H1 (cell line): ENCODE measurements at regions not wholly inside any gene's neighbourhood (a gene's known extent, or its start where the extent isn't known, plus 50 kb on each side); places are given as distances from the start of the nearest gene placed in this dataset.

Experiments
- CTCF ChIA-PET: fragments of 300-600 bp; sonication (Branson Sonifier 250); formaldehyde crosslinking; loops from one replicate; lab custom pipeline; 2021; ENCODE audit not compliant: partially characterized antibody; lab: Charles Lee
- POLR2A ChIA-PET: fragments of 300-600 bp; sonication (Branson Sonifier 250); formaldehyde crosslinking; loops from one replicate; lab custom pipeline; 2021; ENCODE audit warnings: inconsistent platforms; ENCODE audit not compliant: partially characterized antibody; lab: Charles Lee
- DNase-seq, 2 experiments: peaks; one replicate each; pipeline versions ENCODE4 v3.0.0 to v3.0.0-alpha.2; 2010 to 2022; ENCODE audit warnings: low spot score in 2 of 2, low read depth in 1 of 2, mixed read lengths in 1 of 2
- FAIRE-seq: peaks from 2 replicates; lab custom pipeline; 2011; peaks lifted over from hg19 to GRCh38; lab: Jason Lieb, UNC
- H2AFZ ChIP-seq: 2 replicates; pipeline ENCODE4 v1.8.1; 2012; ENCODE audit warnings: low read length, inconsistent platforms
- H2AK5ac ChIP-seq: 2 replicates; pipeline ENCODE4 v1.6.1; 2013; ENCODE audit warnings: low read depth, low read length
- H2BK120ac ChIP-seq: replicated peaks from 2 replicates; pipeline ENCODE3; 2013; ENCODE audit warnings: low read depth, low read length, inconsistent platforms
- H2BK12ac ChIP-seq: 2 replicates; pipeline ENCODE4 v1.6.1; 2013; ENCODE audit warnings: low read depth, low read length
- H2BK15ac ChIP-seq: 2 replicates; pipeline ENCODE4 v1.6.1; 2013; ENCODE audit warnings: low read length
- H2BK20ac ChIP-seq: 2 replicates; pipeline ENCODE4 v1.6.1; 2013; ENCODE audit warnings: low read length
- H2BK5ac ChIP-seq: 2 replicates; pipeline ENCODE4 v1.6.1; 2013; ENCODE audit warnings: low read depth, low read length
- H3K14ac ChIP-seq: 2 replicates; pipeline ENCODE4 v1.6.1; 2013; ENCODE audit warnings: inconsistent platforms; ENCODE audit not compliant: insufficient read length
- H3K18ac ChIP-seq: 2 replicates; pipeline ENCODE4 v1.6.1; 2013; ENCODE audit warnings: low read length; ENCODE audit errors: extremely low read depth
- H3K23ac ChIP-seq: 2 replicates; pipeline ENCODE4 v1.6.1; 2013; ENCODE audit warnings: inconsistent platforms; ENCODE audit not compliant: insufficient read length
- H3K23me2 ChIP-seq: 2 replicates; pipeline ENCODE4 v1.6.1; 2013; ENCODE audit warnings: low read depth, low read length
- H3K27ac ChIP-seq: 2 replicates; pipeline ENCODE4 v1.6.1; 2011; ENCODE audit warnings: low read depth, low read length, inconsistent platforms
- H3K27me3 ChIP-seq, 4 experiments: replicated peaks in 1 of 4; 1 replicate in 1 of 4; 2 replicates in 3 of 4; pipeline versions ENCODE4 v1.6.1 to v1.8.1; 2011 to 2013; ENCODE audit warnings: low read length in 3 of 4, mild to moderate bottlenecking in 3 of 4, inconsistent platforms in 2 of 4, mixed read lengths in 2 of 4, moderate library complexity in 1 of 4; ENCODE audit not compliant: control insufficient read depth in 3 of 4, insufficient read depth in 3 of 4; ENCODE audit errors: extremely low read depth in 1 of 4
- H3K36me3 ChIP-seq, 4 experiments: 2 replicates each; pipeline versions ENCODE4 v1.6.1 to v1.8.1; 2011 to 2013; ENCODE audit warnings: mild to moderate bottlenecking in 4 of 4, low read length in 3 of 4, moderate library complexity in 2 of 4, control low read depth in 1 of 4, inconsistent platforms in 1 of 4; ENCODE audit not compliant: insufficient read depth in 4 of 4, control insufficient read depth in 2 of 4
- H3K4ac ChIP-seq: replicated peaks from 2 replicates; pipeline ENCODE3; 2013; ENCODE audit warnings: low read length, low read depth, mixed read lengths, inconsistent platforms; ENCODE audit not compliant: insufficient read length
- H3K4me1 ChIP-seq, 4 experiments: replicated peaks in 1 of 4; 1 replicate in 1 of 4; 2 replicates in 3 of 4; pipeline versions ENCODE4 v1.6.1 to v1.8.1; 2011 to 2013; ENCODE audit warnings: low read length in 3 of 4, inconsistent platforms in 2 of 4, mixed read lengths in 1 of 4; ENCODE audit not compliant: insufficient read depth in 4 of 4, control insufficient read depth in 3 of 4
- H3K4me2 ChIP-seq, 2 experiments: 2 replicates each; pipeline versions ENCODE4 v1.6.1 to v1.8.1; 2011 to 2013; ENCODE audit warnings: low read depth in 2 of 2, low read length in 2 of 2, control low read depth in 1 of 2, inconsistent platforms in 1 of 2, mild to moderate bottlenecking in 1 of 2; ENCODE audit not compliant: insufficient read depth in 1 of 2
- H3K4me3 ChIP-seq, 4 experiments: fragments of 200-600, 300-600 bp in 1 of 4; sonication (generic), shearing (Covaris generic), sonication (Bioruptor Twin) in 1 of 4; 2 replicates each; pipeline versions ENCODE4 v1.5.1 to v1.8.1; 2011 to 2016; ENCODE audit warnings: low read length in 4 of 4, low read depth in 3 of 4, control low read depth in 2 of 4, inconsistent platforms in 2 of 4, mild to moderate bottlenecking in 2 of 4, mixed read lengths in 1 of 4, moderate library complexity in 1 of 4; ENCODE audit not compliant: insufficient read depth in 2 of 4; ENCODE audit errors: extremely low read depth in 1 of 4
- H3K56ac ChIP-seq: replicated peaks from 2 replicates; pipeline ENCODE3; 2013; ENCODE audit warnings: low read depth, mild to moderate bottlenecking, mixed read lengths, low read length, inconsistent platforms; ENCODE audit not compliant: insufficient read length
- H3K79me1 ChIP-seq: 2 replicates; pipeline ENCODE4 v1.6.1; 2013; ENCODE audit warnings: low read depth, low read length, control low read depth
- H3K79me2 ChIP-seq, 2 experiments: 2 replicates each; pipeline versions ENCODE4 v1.6.1 to v1.8.1; 2012 to 2013; ENCODE audit warnings: low read length in 2 of 2, mild to moderate bottlenecking in 2 of 2, inconsistent platforms in 1 of 2; ENCODE audit not compliant: insufficient read depth in 2 of 2, control insufficient read depth in 1 of 2
- H3K9ac ChIP-seq, 4 experiments: replicated peaks in 1 of 4; 1 replicate in 1 of 4; 2 replicates in 3 of 4; pipeline versions ENCODE4 v1.6.1 to v1.8.1; 2011 to 2013; ENCODE audit warnings: low read depth in 3 of 4, low read length in 3 of 4, control low read depth in 2 of 4, mild to moderate bottlenecking in 2 of 4, moderate library complexity in 2 of 4, inconsistent platforms in 1 of 4; ENCODE audit errors: extremely low read depth in 1 of 4
- H3K9me3 ChIP-seq, 2 experiments: 2 replicates each; pipeline versions ENCODE4 v1.6.1 to v1.8.1; 2012 to 2013; ENCODE audit warnings: mild to moderate bottlenecking in 2 of 2, moderate library complexity in 2 of 2, control low read depth in 1 of 2, inconsistent platforms in 1 of 2, low read depth in 1 of 2, low read length in 1 of 2, mixed read lengths in 1 of 2; ENCODE audit not compliant: insufficient read depth in 2 of 2
- H4K20me1 ChIP-seq, 2 experiments: replicated peaks in 1 of 2; 2 replicates each; pipeline versions ENCODE3 to v1.8.1; 2011 to 2013; ENCODE audit warnings: inconsistent platforms in 2 of 2, low read length in 2 of 2, mild to moderate bottlenecking in 1 of 2; ENCODE audit not compliant: insufficient read depth in 2 of 2, control insufficient read depth in 1 of 2
- H4K5ac ChIP-seq: 2 replicates; pipeline ENCODE4 v1.6.1; 2013; ENCODE audit warnings: low read length, low read depth, mixed read lengths, inconsistent platforms; ENCODE audit not compliant: insufficient read length
- H4K8ac ChIP-seq: 2 replicates; pipeline ENCODE4 v1.8.0; 2013; ENCODE audit warnings: mild to moderate bottlenecking, moderate library complexity, low read length, inconsistent platforms; ENCODE audit not compliant: insufficient read depth; ENCODE audit errors: extremely low read depth
- H4K91ac ChIP-seq: replicated peaks from 2 replicates; pipeline ENCODE3; 2013; ENCODE audit warnings: low read length, mixed read lengths, inconsistent platforms; ENCODE audit not compliant: insufficient read length
- BACH1 ChIP-seq: IDR thresholded peaks from 2 replicates; pipeline ENCODE4 v1.6.1; 2012; ENCODE audit warnings: low read length, improper control_type of control experiment
- BCL11A ChIP-seq, 2 experiments: IDR thresholded peaks; one replicate each; pipeline ENCODE4 v1.6.1; 2011; ENCODE audit warnings: low read depth in 2 of 2, low read length in 2 of 2, mild to moderate bottlenecking in 2 of 2
- KDM4A ChIP-seq: IDR thresholded peaks from one replicate; pipeline ENCODE4 v1.7.1; 2012; ENCODE audit warnings: low read depth, mild to moderate bottlenecking, moderate library complexity, low read length, inconsistent platforms; ENCODE audit not compliant: severe bottlenecking
- KDM5A ChIP-seq: fragments of 200-600 bp; IDR thresholded peaks from 2 replicates; pipeline ENCODE4 v1.7.1; 2012; ENCODE audit warnings: mild to moderate bottlenecking, low read length, inconsistent platforms, mixed read lengths
- SP4 ChIP-seq: IDR thresholded peaks from 2 replicates; pipeline ENCODE4 v1.6.1; 2012; ENCODE audit warnings: low read length, inconsistent platforms
- TBP ChIP-seq: IDR thresholded peaks from 2 replicates; pipeline ENCODE4 v1.6.1; 2011; ENCODE audit warnings: low read depth, low read length, improper control_type of control experiment
- ZNF274 ChIP-seq: IDR thresholded peaks from 2 replicates; pipeline ENCODE4 v1.7.0; 2012; ENCODE audit warnings: low read length, borderline replicate concordance; ENCODE audit errors: extremely low read depth
- WGBS, 2 experiments: shearing (Covaris generic) in 1 of 2; methylation state at CpG; one replicate each; pipeline versions ENCODE4 v1.1.6 to v1.1.7; 2013 to 2015; ENCODE audit warnings: low lambda C conversion rate in 2 of 2, mixed read lengths in 2 of 2, inconsistent platforms in 1 of 2, low coverage in 1 of 2, missing lambda C conversion rate in 1 of 2; ENCODE audit not compliant: insufficient replicate concordance in 2 of 2, insufficient coverage in 1 of 2, insufficient read length in 1 of 2; ENCODE audit errors: extremely low coverage in 1 of 2, missing lambda C conversion rate in 1 of 2; 5-methylcytosine and 5-hydroxymethylcytosine counted together

GRCh38 chr7:50217821-50218281 is 86.7 kb upstream of the IKZF1 start:
- no peaks in the 10 kb centered on the region for H3K23me2 ChIP-seq
- H3K36me3 ChIP-seq = no peaks in the 10 kb centered on the region
- H2AFZ ChIP-seq = no peak overlapping the region
- H4K91ac ChIP-seq = no peak overlapping the region
- 83% methylated on average over 4 of the region's 4 CpGs; no CpG with 5 or more reads in 1 of the 2 experiments for WGBS, 2 experiments
- no peak overlapping the region for H2BK120ac ChIP-seq
- DNase-seq (no peak), FAIRE-seq (no peak)
- H3K9me3 ChIP-seq = 0 out of 4 replicates have a peak, but pooled peaks cover 0 to 2% of the 10 kb centered on the region in 2 experiments
- no peaks in the 10 kb centered on the region for H3K79me1 ChIP-seq
- no peak overlapping the region for H2AK5ac ChIP-seq
- no peak overlapping the region for H3K14ac ChIP-seq
- no peaks in the 10 kb centered on the region for H4K20me1 ChIP-seq
- H3K9ac ChIP-seq = no peak overlapping the region
- ChIA-PET POLR2A (no interaction called here), CTCF (no interaction called here)
- no peak overlapping the region for H3K23ac ChIP-seq
- H2BK12ac ChIP-seq = no peak overlapping the region
- no peak overlapping the region for H3K56ac ChIP-seq
- TF ChIP-seq BACH1 (no peak), BCL11A (IDR thresholded peaks at IDR 0.05; ENCODE audit: low read depth in 2 of 2, low read length in 2 of 2) (no peak), TBP (no peak), KDM5A (no peak), SP4 (no peak), KDM4A (no peak), ZNF274 (no peak)
- H2BK5ac ChIP-seq = no peak overlapping the region
- no peak overlapping the region for H3K27ac ChIP-seq
- no peak overlapping the region for H3K4me2 ChIP-seq
- H3K4ac ChIP-seq = no peak overlapping the region
- no peak overlapping the region for H2BK20ac ChIP-seq
- H4K8ac ChIP-seq = no peak overlapping the region
- H3K4me3 ChIP-seq = no peak overlapping the region
- H4K5ac ChIP-seq = no peak overlapping the region
- H2BK15ac ChIP-seq = no peak overlapping the region
- no peak overlapping the region for H3K18ac ChIP-seq
- no peaks in the 10 kb centered on the region for H3K4me1 ChIP-seq
- no peaks in the 10 kb centered on the region for H3K27me3 ChIP-seq
- H3K79me2 ChIP-seq = no peaks in the 10 kb centered on the region
